Skin epidermis (tissue), 12 donors: ENCODE measurements at regions not wholly inside any gene's neighbourhood (a gene's known extent, or its start where the extent isn't known, plus 50 kb on each side); places are given as distances from the start of the nearest gene placed in this dataset.
A peak's percentile ranks its signal among the peaks of the same experiment; 100 is the strongest.
"Not testable (repeated sequence)": the region's sequence is repeated elsewhere in the genome, so short reads cannot be mapped to it uniquely, and the experiment has no call there.

ENCODE experiments used
- H3K27ac ChIP-seq, 21 experiments: fragments of 200-600 bp; sonication (generic) in 11 of 21; one replicate each; pipeline ENCODE4 v1.5.0; 2020; ENCODE audit warnings: mild to moderate bottlenecking in 3 of 21, inconsistent platforms in 2 of 21, moderate library complexity in 2 of 21
- H3K4me3 ChIP-seq, 7 experiments: fragments of 200-600 bp; sonication (generic) in 2 of 7; one replicate each; pipeline ENCODE4 v1.5.0; 2020; ENCODE audit warnings: inconsistent platforms in 2 of 7, mild to moderate bottlenecking in 2 of 7, moderate library complexity in 1 of 7

DNA sequence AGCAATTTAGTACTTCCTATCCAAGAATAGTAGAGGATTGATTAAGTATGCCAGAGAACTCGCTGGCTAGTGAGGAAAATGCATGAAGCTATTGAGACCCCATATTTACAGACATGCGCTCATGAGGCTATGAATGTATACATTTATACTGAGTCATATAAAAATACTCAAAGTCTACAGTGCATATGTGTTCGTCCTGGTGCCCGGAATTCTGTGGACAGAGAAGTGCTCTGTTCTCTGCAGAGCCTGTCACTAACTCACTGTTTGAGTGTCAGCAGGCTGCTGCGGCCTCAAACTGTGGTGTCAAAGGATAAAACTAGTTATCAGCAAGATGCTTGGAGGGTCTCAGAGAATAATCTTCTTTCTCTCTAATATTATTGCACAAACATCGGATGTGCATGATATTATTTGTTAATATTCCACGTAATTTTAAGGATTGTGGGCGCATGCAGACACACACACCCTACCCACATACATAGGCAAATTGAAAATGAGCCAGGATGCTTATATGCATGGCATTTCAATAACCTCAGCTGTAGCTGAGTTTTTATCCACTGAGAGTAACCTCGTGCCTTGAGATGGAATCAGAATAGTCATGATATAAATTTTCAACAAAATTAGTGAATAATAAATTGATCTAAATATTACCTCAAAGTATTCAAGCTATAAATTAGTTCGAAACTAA lies 50.0 kb upstream of the TSC22D2 start:
- H3K27ac ChIP-seq: no peak overlapping the region
- H3K4me3 ChIP-seq: no peak overlapping the region

DNA sequence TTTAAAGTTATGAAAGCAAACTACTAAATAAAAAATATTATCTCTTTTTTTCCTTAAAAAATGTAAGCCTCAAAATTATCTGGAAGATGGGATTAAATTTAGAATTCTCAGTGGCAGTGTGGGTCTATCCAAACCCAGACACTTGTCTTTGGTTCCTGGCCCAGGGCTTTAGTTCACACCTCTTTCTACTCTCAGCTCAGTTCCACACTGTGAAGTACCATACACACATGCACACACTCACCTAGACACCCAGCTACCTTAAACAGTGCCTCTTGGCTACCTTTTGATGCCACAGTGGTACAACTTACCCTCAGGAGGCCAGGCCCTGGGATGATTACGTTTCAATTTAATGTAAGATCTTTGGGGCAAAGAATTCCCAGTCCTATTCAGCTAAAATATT lies 51.0 kb upstream of the TSC22D2 start:
- Histone ChIP-seq H3K27ac (no peak overlapping the region), H3K4me3 (no peak overlapping the region)

DNA sequence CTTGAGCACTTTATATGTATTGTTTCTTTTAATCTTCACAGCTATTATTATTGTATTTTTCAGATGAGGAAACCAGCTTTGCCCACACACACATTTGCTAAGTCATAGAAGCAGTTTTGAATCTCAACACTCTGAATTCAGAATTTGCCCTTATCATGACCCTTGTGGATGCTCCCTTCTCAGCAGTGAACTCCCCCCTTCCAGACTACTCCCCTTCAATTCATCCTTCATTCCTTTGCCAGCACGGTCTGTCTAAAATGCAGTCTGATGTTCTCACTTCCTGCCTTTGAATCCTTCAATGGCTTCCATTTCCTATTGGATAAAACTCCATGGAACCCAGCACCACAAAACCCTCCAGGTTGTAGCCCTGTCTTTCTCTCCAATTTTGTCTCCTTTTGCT lies 52.5 kb upstream of the TSC22D2 start:
- H3K4me3 ChIP-seq: no peak overlapping the region
- no peak overlapping the region for H3K27ac ChIP-seq

DNA sequence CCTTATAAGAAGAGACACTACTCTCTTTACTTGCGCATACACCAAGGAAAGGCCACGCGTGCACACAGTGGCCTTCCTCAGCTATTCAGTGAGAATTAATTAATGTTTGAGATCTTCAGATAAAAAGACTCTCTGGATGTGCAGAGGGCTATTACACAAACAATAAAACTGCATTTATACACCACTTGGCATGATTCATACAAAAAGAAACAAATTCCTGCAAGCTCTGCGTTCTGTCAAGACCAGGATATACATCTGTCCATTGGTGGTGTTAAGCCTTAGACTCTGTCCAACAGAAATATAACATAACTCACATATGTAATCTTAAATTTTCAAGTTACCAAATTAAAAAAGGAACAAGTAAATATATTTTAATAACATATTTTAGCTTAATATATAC lies 55.2 kb upstream of the TSC22D2 start:
- Histone ChIP-seq H3K27ac (no peak overlapping the region), H3K4me3 (no peak overlapping the region)

DNA sequence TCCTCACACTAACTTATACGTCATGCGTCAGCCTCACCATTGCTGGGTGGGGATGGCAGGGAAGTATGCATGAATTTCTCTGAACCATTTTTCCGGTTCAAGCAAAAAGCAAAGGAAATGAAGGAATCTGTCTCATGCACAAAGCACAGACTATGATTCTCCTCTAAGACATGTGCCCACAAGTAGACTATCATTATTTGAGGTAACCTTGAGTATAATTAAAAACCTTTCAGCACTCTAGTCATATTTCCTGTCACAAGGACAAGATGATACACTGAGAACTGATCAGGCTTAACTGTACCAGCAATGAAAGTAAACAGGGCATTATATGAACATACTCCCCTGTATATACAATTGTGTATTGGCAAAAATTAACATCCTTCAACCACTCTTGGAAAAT lies 56.7 kb upstream of the TSC22D2 start:
- H3K4me3 ChIP-seq: no peak overlapping the region
- H3K27ac ChIP-seq: no peak overlapping the region

DNA sequence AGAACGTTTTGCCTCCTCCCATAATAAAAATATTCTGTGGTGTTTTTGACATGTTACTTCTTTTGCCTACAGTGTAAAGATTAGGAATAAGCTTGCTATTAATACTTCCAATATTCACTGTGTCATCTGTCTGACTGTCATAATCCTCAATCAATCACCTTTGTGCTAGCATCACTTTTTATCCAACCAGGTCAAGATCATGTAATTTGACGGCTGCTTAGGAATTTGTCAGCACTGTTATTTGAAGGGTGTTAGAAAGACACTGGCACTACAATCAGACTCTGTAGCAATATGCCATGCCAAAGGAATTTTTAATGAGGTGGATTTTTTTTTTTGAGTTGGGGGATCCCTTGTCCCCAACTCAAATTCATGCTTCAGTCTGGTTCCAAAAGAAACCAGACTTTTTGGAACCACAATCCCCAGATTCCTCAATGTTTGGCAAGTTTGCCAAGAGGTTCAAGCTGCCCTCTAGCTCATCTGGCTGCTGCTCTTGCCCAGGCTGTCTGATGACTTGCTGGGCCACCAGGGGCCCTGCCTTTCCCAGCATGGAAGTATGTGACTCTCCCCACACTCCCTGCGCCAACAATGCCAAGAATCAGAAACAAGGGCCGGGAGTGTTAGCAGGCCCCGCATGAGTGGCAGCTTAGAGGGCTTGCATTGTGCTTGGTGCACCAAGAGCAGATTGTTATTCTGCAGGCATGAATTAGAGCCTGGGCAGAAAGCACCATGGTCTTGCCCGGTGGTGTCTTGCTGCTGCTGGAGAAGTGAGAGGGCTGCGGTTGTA lies 58.6 kb upstream of the TSC22D2 start:
- Histone ChIP-seq H3K27ac (peak overlapping the region in 13 of 21 experiments; percentile 1 to 81 (median 50)), H3K4me3 (no peak overlapping the region)

DNA sequence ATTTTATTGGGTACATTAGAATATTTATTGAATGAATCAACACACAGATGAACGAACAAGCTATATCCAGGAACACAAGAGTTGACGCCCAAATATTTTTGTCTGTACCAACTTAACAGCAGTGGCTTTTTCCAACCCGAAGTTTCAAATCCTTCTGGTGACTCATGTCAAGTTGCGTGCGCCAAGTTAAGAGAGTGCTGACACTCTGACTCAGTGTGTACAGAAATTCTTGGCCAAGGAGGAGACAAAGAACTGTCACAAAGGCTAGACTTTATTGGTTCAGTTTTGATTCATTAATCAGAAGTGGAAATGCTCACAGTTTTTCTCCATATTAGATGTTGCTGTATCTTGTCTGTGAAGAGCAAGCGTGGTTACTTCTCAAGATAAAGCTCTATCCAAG lies 59.6 kb upstream of the TSC22D2 start:
- Histone ChIP-seq H3K4me3 (no peak overlapping the region), H3K27ac (peak overlapping the region in 16 of 21 experiments; percentile 6 to 81 (median 54))

DNA sequence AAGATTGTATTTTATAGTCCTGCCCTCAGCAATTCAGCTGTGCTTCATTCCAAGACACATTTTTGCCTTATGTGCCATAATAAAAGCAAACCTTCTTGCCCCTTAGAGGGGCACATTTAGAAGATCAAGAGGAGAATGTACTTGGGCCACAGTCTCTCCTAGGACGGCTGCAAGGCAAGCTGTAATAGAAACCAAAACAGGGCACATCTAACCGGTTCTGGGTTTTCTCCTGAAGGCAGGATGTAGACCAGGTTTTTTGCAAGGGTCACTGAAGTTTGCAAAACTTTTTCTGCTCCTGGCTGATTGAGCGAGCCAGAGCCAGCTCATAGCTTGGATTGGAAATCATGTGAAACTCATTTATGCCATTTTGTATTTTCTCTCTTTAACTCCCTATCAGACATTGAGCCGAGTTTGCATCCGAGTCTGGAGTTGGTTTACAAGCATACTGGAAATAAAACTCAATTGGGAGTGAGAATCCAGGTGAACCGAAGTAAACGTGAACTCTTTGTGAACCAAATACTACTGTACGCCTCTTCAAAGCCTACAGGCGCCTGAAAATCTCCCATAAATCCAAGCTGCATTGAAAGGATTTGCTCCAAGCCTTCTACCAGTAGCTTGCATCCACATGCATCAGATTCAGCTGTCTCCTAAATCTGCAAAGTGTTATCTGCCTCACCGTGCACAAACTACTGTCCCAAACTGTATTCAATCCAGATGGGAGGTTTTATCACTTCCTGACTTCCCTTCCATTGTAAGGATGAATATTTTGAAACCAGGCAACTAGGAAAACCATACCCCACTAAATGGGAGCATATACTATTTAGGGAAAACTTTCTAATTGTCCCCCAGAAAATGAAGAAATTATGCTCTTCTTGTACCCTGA lies 60.9 kb upstream of the TSC22D2 start:
- peak overlapping the region in 14 of 21 experiments; percentile 9 to 81 (median 52) for H3K27ac ChIP-seq
- H3K4me3 ChIP-seq: no peak overlapping the region

DNA sequence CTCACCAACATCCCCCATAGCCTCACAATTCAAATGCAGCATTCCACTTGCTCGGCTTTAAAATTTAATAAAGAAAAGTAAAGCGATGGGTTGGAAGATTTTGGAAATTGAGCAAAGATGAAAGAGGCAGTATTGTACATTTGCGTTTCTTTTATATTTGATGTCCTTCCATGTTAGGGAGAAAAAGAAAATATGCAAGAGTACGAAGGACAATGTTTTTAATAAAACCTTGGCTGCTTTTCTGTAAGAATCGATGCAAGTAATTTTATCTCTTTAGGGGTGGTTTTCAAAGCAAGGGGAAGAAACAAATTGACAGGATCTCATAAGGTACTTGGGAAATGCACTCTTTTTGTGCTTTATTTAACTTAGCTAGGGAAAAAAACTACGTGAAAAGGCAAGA lies 61.8 kb upstream of the TSC22D2 start:
- Histone ChIP-seq H3K27ac (peak overlapping the region in 3 of 21 experiments; percentile 9 to 53 (median 20)), H3K4me3 (no peak overlapping the region)

DNA sequence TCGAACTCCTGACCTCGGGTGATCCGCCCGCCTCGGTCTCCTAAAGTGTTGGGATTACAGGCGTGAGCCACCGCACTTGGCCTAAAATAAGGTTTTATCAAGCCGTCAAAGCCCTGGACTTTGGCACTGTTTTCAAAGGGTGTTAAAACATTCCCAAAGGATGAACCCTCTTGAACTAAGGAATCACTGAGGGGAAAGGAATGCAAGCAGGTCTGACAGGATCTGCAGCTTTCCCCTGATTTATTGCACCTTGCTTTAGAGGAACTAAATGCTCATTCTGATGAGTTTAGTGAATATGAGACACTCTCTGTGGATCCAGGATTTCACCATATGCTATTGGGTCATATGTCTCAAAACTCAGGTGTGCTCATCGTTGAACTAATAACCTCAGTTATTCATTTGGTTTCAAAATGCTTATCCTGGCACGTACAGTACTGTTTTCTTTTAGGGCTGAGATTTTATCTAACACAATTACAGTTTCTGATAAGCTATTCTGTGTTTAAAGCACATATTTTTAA lies 63.0 kb upstream of the TSC22D2 start:
- Histone ChIP-seq H3K4me3 (no peak overlapping the region), H3K27ac (peak overlapping the region in 2 of 21 experiments; percentile 10 to 17)

DNA sequence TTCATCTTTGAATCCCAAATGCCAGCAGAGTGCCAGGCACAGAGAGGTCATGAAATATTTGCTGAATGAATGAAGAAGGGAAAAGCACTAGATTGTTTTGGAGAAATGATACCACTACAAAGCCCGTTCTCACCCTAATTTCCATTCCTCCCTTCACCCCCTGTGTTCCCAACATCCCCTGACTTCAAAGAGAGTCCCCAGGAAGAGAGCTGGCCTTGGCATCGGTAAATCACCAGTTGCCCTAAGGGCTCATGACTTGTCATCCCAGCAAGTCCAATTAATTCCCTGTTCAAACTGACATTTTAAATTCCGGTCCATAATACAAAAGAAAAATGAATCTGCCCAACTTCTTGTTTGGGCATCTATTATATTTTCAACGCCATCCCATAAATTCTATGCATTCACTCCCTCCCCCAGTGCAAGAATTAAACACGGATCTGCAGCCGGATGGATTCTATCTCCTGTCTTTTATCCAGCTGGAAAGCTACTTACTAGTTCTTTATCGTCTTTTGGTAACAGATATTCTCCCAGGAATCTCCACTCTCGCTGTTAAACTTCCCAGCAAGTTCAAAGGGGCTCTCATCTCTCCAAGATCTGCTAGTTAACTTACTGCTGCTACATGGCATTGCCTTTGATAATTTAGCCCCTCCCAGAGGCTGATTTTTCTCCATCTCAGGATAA lies 63.9 kb upstream of the TSC22D2 start:
- H3K4me3 ChIP-seq: no peak overlapping the region

DNA sequence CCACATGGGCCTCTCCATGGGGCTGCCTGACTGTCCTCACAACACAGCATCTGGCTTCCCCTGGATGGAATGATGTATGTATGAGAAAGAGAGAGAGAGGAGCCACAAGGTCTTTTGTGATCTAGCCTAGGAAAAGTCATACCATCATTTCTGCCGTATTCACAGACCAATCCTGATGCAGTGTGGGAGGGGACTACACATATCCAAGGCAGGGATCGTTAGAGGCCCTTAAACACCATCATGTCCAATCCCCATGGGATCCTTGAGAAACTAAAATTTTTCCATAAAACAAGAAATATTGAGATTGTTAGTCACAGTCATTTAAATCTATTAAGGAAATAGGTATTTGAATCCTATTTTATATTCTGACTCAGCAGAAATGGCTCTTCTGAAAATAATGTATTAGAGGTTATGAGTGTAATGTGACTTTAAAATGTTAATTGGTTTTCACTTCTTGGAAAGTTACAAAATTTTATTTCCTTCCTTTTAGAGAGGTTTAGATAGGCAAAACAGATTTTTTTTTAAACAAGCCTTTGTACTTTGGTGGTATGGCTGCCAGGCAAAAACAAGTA lies 65.1 kb upstream of the TSC22D2 start:
- no peak overlapping the region for H3K27ac ChIP-seq
- no peak overlapping the region for H3K4me3 ChIP-seq

More for the DNA sequence above, 63.9 kb upstream of the TSC22D2 start:
- peak overlapping the region in 2 of 21 experiments; percentile 10 to 17 for H3K27ac ChIP-seq

DNA sequence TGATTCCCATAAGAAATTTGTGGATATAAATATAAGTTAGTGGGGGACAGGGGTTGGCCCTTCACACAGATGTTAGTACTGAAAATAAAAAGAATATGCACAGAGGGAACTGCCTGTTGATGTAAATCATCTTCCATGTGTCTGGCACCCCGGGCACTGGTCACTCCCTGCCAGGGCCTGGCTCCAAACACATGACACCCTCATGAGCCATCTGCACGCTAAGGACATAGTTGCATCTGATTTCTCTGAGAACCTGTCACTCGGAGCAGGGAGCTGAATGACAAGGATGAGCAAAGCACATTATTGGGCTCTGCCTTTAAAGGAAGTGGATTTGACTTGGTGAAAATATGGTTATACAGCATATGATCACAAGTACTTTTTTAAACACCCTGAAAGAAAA lies 66.2 kb upstream of the TSC22D2 start:
- H3K27ac ChIP-seq: no peak overlapping the region

DNA sequence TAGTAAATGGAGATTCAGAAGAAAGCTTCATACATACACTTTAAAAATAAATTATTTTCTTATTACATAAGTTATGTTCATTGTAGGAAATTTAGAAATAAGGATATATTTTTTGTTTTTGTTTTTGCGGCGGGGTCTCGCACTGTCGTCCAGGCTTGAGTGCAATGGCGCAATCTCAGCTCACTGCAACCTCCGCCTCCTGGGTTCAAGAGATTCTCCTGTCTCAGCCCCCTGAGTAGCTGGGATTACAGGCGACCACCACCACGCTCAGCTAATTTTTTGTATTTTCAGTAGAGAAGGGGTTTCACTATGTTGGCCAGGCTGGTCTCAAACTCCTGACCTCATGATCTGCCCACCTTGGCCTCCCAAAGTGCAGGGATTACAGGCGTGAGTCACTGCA lies 71.7 kb upstream of the TSC22D2 start:
- H3K27ac ChIP-seq, H3K4me3 ChIP-seq: not testable (repeated sequence)

More for the DNA sequence above, 66.2 kb upstream of the TSC22D2 start:
- H3K4me3 ChIP-seq: no peak overlapping the region

DNA sequence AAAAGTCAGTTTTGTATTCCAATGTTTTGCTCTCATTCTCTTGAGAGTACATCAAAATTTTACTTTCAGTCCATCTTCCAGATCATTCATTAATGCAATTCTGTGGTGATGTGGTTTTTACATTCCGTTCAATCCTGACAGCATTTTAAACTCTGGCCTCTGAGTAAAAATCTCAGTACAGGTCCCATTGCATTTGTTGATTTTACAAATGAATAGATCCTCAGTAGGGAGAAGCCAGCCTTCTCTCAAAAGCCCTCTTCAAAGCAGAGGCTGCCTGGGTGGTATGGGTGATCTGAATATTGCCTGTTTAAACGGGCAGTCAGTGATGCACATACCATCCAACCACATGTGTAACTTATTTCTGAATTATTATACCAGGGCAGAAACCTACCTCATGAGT lies 72.5 kb upstream of the TSC22D2 start:
- Histone ChIP-seq H3K27ac (no peak overlapping the region), H3K4me3 (no peak overlapping the region)

DNA sequence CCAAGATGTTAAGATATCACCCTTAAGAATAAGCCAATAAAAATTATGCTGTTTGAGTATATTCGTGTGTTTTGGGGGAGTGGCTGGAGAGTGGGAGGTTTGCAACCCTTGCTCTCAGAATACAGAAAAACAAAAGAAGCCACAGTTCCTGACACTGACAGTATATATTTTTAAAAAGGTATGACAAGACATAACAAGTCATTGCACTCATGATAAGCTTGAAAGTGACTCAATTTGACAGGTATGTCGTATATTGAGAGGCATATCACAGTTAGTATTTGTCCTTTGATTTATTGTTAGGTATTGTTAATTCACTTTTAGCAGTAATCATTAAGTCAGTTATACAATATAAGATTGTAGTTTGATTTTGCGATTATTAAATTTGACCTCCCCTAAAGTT lies 73.1 kb upstream of the TSC22D2 start:
- H3K27ac ChIP-seq: no peak overlapping the region

DNA sequence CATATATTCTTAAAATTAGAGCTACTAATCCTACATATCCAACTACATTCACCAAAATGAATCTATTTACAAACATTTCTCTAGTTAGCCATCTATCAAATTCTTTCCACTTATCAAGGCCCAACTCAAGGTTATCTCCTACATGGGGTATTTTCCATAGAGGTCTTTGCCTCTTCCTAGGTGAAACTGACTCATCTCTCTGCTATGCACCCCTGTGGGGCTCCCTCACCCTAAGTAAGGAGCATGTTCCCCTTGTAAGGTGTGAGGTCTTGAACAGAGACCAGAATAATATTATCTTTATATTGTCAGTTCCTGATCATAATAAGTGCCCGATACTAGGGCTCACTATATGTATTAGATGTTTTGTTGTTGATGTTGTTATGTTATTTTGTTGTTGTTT lies 74.6 kb upstream of the TSC22D2 start:
- no peak overlapping the region for H3K4me3 ChIP-seq
- H3K27ac ChIP-seq: no peak overlapping the region

More for the DNA sequence above, 73.1 kb upstream of the TSC22D2 start:
- H3K4me3 ChIP-seq: no peak overlapping the region

DNA sequence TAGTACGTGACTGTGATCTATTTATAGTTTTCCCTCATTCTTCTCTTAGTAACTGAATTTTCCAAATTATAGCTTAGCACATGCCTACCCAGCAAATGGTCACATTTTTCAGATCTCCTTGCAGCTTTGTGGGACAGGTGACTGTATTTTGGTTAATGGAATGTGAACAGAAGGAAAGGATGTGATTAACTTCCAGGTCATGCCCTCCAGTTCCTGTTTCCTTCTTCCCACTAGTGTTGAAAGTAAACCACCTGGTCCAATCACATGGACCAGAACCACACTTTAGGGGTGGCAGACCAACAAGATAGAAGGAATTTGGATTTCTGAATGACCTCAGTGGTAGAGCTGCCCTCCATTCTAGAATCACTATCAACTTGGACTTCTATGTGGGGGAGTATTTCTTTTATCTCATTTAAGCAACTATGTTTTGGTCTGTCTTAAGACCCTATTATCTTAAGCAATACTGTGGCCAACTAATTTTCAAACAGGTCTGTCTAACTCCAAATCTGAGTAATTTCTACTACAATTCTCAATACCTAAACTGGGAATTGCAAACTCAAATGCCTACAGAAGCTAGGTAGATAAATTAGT lies 76.0 kb upstream of the TSC22D2 start:
- H3K27ac ChIP-seq: no peak overlapping the region

DNA sequence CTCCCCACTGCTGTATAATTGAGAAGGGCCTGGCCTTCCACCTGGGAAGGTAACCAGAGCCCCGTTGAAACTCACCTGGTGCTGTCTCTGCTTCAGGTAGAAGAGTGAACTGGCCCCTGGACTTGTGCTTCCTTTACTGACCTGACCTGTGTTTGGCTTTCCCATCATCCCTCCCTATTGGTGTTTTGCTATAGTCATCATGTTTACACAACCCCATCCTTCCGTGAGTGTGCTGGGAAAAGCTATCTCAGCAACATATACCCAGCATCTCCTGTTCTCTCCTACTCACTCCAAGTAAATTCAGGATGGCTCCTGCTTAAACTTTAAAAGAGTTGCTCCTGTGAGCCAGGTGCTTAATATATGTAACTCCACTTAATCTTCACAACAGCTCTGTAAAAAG lies 77.2 kb upstream of the TSC22D2 start:
- Histone ChIP-seq H3K4me3 (no peak overlapping the region), H3K27ac (no peak overlapping the region)

More for the DNA sequence above, 76.0 kb upstream of the TSC22D2 start:
- H3K4me3 ChIP-seq: no peak overlapping the region
